GM12872 (cell line): ENCODE measurements at regions not wholly inside any gene's neighbourhood (a gene's known extent, or its start where the extent isn't known, plus 50 kb on each side); places are given as distances from the start of the nearest gene placed in this dataset.

ENCODE experiments used
- CTCF ChIP-seq: IDR thresholded peaks from 3 replicates; pipeline ENCODE4 v1.5.1; 2011; ENCODE audit warnings: low read depth, mild to moderate bottlenecking, low read length, moderate library complexity; ENCODE audit not compliant: insufficient read depth

DNA sequence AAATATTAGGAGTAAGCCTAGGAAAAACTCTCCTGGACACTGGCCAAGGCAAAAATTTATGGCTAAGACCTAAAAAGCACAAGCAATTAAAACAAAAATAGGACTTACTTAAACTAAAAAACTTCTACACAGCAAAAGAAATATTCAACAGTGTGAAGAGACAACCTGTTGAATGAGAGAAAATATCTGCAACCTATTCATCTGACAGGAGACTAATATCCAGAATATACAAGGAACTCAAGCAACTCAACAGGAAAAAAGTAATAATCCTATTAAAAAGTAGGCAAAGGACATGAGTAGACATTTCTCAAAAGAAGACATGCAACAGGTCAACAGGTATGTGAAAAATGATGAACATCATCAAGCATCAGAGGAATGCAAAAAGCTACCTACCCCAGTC lies 431.1 kb downstream of the ZEB2 start:
- TF ChIP-seq CTCF, result no peak

GRCh38 chr2:144086965-144087364 lies 433.0 kb downstream of the ZEB2 start:
- TF ChIP-seq CTCF, result no peak

GRCh38 chr2:144085016-144085415 lies 434.9 kb downstream of the ZEB2 start:
- no peak for TF ChIP-seq CTCF

DNA sequence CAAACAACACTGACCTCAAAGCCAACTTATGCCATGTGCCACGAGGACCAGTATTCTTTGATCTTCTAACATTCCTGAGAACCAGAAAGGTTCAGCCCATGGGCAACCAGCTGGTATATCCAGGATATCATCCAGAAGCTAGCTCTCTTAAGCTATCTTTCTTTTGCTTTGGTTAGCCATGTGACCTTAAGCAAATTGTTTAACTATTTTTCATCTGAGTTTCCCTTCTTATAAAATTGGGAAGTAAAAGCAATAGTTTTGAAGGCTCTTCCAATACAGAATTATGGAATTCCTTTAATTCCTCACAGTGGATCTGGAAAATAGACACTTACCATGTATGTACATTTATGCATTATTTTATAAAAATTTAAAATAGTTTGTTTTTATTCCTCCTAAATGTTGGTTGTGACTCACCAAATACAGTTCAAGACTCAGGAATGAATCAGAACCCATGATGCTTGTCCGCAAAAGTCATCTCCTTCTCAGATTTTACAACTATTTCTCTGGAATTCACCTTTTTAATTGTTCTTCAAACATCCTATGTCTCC lies 435.7 kb downstream of the ZEB2 start:
- no peak for TF ChIP-seq CTCF

DNA sequence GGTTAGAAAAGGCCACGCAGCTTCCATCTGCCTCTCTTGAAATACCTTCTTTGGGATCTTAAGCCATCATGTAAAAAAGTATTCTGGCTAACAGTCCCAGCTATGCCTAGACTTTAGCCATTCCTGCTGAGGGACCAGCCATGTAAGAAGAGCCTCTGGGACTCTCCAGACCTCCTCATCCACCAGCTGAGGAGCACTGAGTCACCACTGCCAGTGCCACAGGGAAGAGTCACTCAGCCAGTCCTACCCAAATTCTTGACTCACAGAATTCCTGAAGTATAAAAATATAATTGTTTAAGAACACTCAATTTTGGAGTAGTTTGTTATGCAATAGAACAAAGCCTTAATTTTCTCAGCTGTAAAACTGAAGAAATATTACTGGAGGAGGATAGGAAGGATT lies 436.7 kb downstream of the ZEB2 start:
- TF ChIP-seq CTCF, result no peak

DNA sequence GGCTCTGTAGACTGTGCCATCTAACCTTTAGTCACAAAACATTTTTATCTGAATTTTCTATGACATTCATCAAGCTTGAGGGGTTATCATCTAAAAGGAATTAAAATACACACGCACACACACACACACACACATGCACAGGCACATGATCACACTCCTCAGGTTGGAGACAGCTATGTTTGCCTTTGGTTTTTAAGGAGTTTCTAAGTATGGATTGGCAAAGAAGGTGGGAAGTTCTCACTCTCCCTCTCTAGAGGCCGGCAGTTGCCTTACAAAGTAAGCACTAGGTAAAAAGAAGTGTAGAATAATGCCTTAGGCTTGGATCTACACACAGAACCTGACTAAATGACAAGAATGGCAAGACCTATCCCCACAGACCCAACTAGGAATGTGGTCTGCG lies 437.1 kb downstream of the ZEB2 start:
- TF ChIP-seq CTCF, result no peak

- TF ChIP-seq CTCF, result no peak
These were observed 437.6 kb downstream of the ZEB2 start for GRCh38 chr2:144082327-144082726.

- TF ChIP-seq CTCF, result no peak
These were observed 438.6 kb downstream of the ZEB2 start for GRCh38 chr2:144081272-144081671.
